NB4 (cell line): ENCODE measurements at regions not wholly inside any gene's neighbourhood (a gene's known extent, or its start where the extent isn't known, plus 50 kb on each side); places are given as distances from the start of the nearest gene placed in this dataset.
"Not testable (repeated sequence)": the region's sequence is repeated elsewhere in the genome, so short reads cannot be mapped to it uniquely, and the experiment has no call there.

ENCODE experiments used
- DNase-seq: peaks from one replicate; pipeline ENCODE4 v3.0.0; 2010; ENCODE audit warnings: low read depth
- H3K4me3 ChIP-seq: one replicate; pipeline ENCODE4 v1.5.1; 2011; ENCODE audit warnings: mild to moderate bottlenecking, low read depth, low read length, moderate library complexity
- MYC ChIP-seq: IDR thresholded peaks from 2 replicates; pipeline ENCODE4 v1.6.1; 2011; ENCODE audit warnings: low read depth, low read length
- POLR2A ChIP-seq: IDR thresholded peaks from 2 replicates; pipeline ENCODE4 v1.6.1; 2011; ENCODE audit warnings: mild to moderate bottlenecking; ENCODE audit not compliant: insufficient read length; ENCODE audit errors: extremely low read depth
- TF ChIP-seq, protein P1 (sequence below): IDR thresholded peaks from 2 replicates; pipeline ENCODE4 v1.6.1; 2011; ENCODE audit warnings: low read depth, low read length
- TF ChIP-seq, protein P2 (sequence below): IDR thresholded peaks from one replicate; pipeline ENCODE4 v1.5.1; 2012; ENCODE audit warnings: low read depth, low read length

DNA sequence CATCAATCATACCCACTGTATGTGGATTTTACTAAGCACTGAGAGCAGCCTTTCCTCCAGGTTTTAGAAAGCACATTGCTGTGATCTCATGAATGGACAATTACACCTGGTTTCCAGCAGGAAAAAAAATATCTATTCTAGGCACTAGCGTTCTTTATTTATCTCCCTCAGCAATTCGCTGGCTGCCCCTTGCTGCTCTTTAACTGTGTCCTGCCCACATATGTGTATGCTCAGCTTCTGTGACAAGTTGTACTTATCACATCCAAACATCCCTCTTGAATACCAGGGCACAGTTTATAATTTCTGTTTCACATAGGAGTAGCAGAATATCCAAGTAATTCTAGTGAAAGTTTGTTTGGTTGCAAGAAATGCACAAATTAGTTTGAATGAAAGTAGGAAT is 146.8 kb downstream of the USP46 start:
- DNase-seq = no peak

DNA sequence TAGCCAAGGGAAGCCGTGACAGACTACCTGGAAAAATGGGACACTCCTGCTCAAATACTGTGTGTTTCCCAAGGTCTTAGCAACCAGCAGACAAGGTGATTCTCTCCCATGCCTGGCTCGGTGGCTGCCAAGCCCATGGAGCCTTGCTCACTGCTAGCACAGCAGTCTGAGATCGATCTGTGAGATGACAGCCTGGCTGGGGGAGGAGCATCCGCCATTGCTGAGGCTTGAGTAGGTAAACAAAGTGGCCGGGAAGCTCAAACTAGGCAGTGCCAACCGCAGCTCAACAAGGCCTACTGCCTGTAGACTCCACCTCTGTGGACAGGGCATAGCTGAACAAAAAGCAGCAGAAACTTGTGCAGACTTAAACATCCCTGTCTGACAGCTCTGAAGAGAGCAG is 137.0 kb downstream of the USP46 start:
- not testable (repeated sequence) for H3K4me3 ChIP-seq, DNase-seq

More for the DNA sequence above, 146.8 kb downstream of the USP46 start:
- TF ChIP-seq MYC (no peak), POLR2A (no peak)
- TF ChIP-seq, protein P1, sequence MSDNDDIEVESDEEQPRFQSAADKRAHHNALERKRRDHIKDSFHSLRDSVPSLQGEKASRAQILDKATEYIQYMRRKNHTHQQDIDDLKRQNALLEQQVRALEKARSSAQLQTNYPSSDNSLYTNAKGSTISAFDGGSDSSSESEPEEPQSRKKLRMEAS = no peak
- TF ChIP-seq, protein P2, sequence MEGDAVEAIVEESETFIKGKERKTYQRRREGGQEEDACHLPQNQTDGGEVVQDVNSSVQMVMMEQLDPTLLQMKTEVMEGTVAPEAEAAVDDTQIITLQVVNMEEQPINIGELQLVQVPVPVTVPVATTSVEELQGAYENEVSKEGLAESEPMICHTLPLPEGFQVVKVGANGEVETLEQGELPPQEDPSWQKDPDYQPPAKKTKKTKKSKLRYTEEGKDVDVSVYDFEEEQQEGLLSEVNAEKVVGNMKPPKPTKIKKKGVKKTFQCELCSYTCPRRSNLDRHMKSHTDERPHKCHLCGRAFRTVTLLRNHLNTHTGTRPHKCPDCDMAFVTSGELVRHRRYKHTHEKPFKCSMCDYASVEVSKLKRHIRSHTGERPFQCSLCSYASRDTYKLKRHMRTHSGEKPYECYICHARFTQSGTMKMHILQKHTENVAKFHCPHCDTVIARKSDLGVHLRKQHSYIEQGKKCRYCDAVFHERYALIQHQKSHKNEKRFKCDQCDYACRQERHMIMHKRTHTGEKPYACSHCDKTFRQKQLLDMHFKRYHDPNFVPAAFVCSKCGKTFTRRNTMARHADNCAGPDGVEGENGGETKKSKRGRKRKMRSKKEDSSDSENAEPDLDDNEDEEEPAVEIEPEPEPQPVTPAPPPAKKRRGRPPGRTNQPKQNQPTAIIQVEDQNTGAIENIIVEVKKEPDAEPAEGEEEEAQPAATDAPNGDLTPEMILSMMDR = no peak
- no peak overlapping the region for H3K4me3 ChIP-seq

DNA sequence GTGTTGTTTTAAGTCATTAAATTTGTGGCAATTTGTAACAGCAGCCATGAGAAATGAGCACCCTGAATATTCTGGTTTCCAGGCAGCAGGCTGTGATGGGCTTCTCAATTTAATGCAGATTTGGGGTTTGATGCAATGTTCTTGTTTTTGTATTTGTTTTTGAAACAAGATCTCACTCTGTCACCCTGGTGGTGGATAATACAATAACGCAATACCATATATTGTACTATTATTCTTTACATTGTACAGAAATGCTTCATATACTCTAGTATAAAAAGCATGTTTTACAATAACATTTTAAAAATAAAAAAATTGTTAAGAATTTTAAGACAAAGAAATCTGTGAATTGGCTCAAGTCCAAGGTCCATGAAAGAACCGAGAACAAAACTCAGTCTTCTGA is 129.1 kb downstream of the USP46 start:
- H3K4me3 ChIP-seq = no peak overlapping the region
- no peak for DNase-seq
- TF ChIP-seq, protein P2 = no peak
- TF ChIP-seq POLR2A (no peak), MYC (no peak)
- TF ChIP-seq, protein P1 = no peak

DNA sequence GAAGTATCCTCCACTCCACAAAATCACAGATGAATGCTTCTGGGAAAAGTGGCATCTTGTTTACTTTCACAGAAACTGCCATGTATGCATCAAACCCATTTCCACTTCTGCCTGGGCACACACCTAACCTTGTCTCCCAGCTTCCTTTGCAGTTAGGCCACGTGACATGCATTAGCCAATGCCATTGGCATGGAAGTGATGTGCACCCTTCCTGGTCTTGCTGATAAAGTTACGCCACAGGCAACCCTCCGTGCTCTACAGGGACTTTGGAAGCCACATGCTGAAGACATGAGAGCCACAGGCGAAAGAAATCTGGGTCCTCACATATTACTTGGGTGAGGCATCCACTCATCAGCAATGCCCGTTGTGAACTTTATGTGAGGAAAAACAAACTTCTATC is 123.3 kb downstream of the USP46 start:
- DNase-seq = no peak
- TF ChIP-seq POLR2A (no peak), MYC (no peak)
- TF ChIP-seq, protein P2 = no peak
- TF ChIP-seq, protein P1 = no peak
- H3K4me3 ChIP-seq = no peak overlapping the region
